K562 (cell line): ENCODE measurements at regions not wholly inside any gene's neighbourhood (a gene's known extent, or its start where the extent isn't known, plus 50 kb on each side); places are given as distances from the start of the nearest gene placed in this dataset.
A peak's percentile ranks its signal among the peaks of the same experiment; 100 is the strongest.

Source experiments
- ATAC-seq: fragments of 200-7000 bp; cut with Tn5 transposase; 3 replicates; pipeline ENCODE4 v1.9.1; 2020; ENCODE audit warnings: moderate library complexity
- BruUV-seq: library from RNA; stranded (reverse); fragments of 400-500 nt; replicated peaks from 2 replicates; lab custom pipeline; 2021; lab: Mats Ljungman, UMichigan
- CTCF ChIA-PET: fragments of 300-600 bp; formaldehyde crosslinking; extraction: SDS; loops from one replicate; lab custom pipeline; 2021; ENCODE audit warnings: low intra/inter-chr PET ratio; lab: Yijun Ruan, JAX
- POLR2A ChIA-PET: fragments of 300-600, 350-650 bp; sonication (Branson Sonifier 250); formaldehyde crosslinking; extraction: SDS; loops from one replicate; lab custom pipeline; 2021; ENCODE audit warnings: antibody characterized with exemption, inconsistent platforms; lab: Yijun Ruan, JAX
- DNase-seq, 4 experiments: peaks; one replicate each; pipeline versions ENCODE4 v3.0.0 to v3.0.0-alpha.2; 2011 to 2018; ENCODE audit warnings: low spot score in 3 of 4, mixed read lengths in 3 of 4; ENCODE audit errors: extremely low read depth in 1 of 4
- FAIRE-seq: peaks from 2 replicates; lab custom pipeline; 2011; peaks lifted over from hg19 to GRCh38; lab: Jason Lieb, UNC
- H2AFZ ChIP-seq: 2 replicates; pipeline ENCODE4 v1.6.0; 2011; ENCODE audit warnings: low read depth, low read length, control low read depth, inconsistent platforms
- H3K27ac ChIP-seq: fragments of 200-600 bp; 3 replicates; pipeline ENCODE4 v1.8.0; 2011; ENCODE audit warnings: low read depth, mild to moderate bottlenecking, control low read depth, inconsistent platforms, low read length, moderate library complexity, mixed read lengths; ENCODE audit errors: extremely low read depth
- H3K27me3 ChIP-seq, 2 experiments: fragments of 300-600 bp in 1 of 2; 2 replicates in 1 of 2; 3 replicates in 1 of 2; pipeline versions ENCODE4 v1.6.0 to v1.8.0; 2011; ENCODE audit warnings: inconsistent platforms in 2 of 2, low read length in 2 of 2, mild to moderate bottlenecking in 1 of 2, mixed read lengths in 1 of 2, moderate library complexity in 1 of 2; ENCODE audit not compliant: control insufficient read depth in 2 of 2, insufficient read depth in 2 of 2
- H3K36me3 ChIP-seq: fragments of 300-600 bp; 3 replicates; pipeline ENCODE4 v1.8.0; 2011; ENCODE audit warnings: mild to moderate bottlenecking, low read length, inconsistent platforms; ENCODE audit not compliant: control insufficient read depth, insufficient read depth
- H3K4me1 ChIP-seq, 2 experiments: fragments of 200-600 bp in 1 of 2; replicated peaks in 1 of 2; 2 replicates in 1 of 2; 3 replicates in 1 of 2; pipeline versions ENCODE4 v1.5.1 to v1.8.0; 2011; ENCODE audit warnings: inconsistent platforms in 2 of 2, low read length in 2 of 2, mild to moderate bottlenecking in 1 of 2, mixed read lengths in 1 of 2, moderate library complexity in 1 of 2; ENCODE audit not compliant: control insufficient read depth in 2 of 2, insufficient read depth in 2 of 2
- H3K4me2 ChIP-seq: 2 replicates; pipeline ENCODE4 v1.6.1; 2011; ENCODE audit warnings: low read length, control low read depth, inconsistent platforms, mixed read lengths; ENCODE audit not compliant: insufficient read depth
- H3K4me3 ChIP-seq: fragments of 200-600 bp; sonication (generic), shearing (Covaris generic); 2 replicates; pipeline ENCODE4 v1.5.1; 2016; ENCODE audit warnings: control low read depth, inconsistent platforms
- H3K79me2 ChIP-seq: fragments of 200-600 bp; 3 replicates; pipeline ENCODE4 v1.8.0; 2011; ENCODE audit warnings: low read length, inconsistent platforms; ENCODE audit not compliant: control insufficient read depth, insufficient read depth
- H3K9ac ChIP-seq, 2 experiments: 2 replicates each; pipeline versions ENCODE4 v1.6.0 to v1.6.1; 2011; ENCODE audit warnings: low read depth in 2 of 2, low read length in 2 of 2, control low read depth in 1 of 2, inconsistent platforms in 1 of 2, mild to moderate bottlenecking in 1 of 2, mixed read lengths in 1 of 2; ENCODE audit not compliant: insufficient read depth in 1 of 2
- H3K9me1 ChIP-seq: one replicate; pipeline ENCODE4 v1.6.0; 2011; ENCODE audit warnings: inconsistent platforms, mild to moderate bottlenecking, low read length, moderate library complexity; ENCODE audit not compliant: control insufficient read depth, insufficient read depth
- H3K9me3 ChIP-seq: replicated peaks from 2 replicates; pipeline ENCODE4 v1.5.1; 2011; ENCODE audit warnings: low read depth, low read length, inconsistent platforms; ENCODE audit not compliant: control insufficient read depth, insufficient read depth
- H4K20me1 ChIP-seq: replicated peaks from 2 replicates; pipeline ENCODE4 v1.6.1; 2011; ENCODE audit warnings: low read length, inconsistent platforms, mixed read lengths; ENCODE audit not compliant: control insufficient read depth, insufficient read depth
- ASH1L ChIP-seq: fragments of 450-650 bp; IDR thresholded peaks from 2 replicates; pipeline ENCODE4 v1.6.1; 2018; ENCODE audit warnings: borderline replicate concordance, mild to moderate bottlenecking, low read depth; ENCODE audit not compliant: partially characterized antibody
- BRD4 ChIP-seq: fragments of 200-600 bp; sonication (generic); IDR thresholded peaks from 2 replicates; pipeline ENCODE4 v1.6.1; 2017; ENCODE audit warnings: inconsistent platforms
- FOS ChIP-seq: IDR thresholded peaks from 3 replicates; pipeline ENCODE4 v1.6.1; 2011; ENCODE audit not compliant: insufficient read length; ENCODE audit errors: extremely low read depth
- MTA1 ChIP-seq: fragments of 450-650 bp; IDR thresholded peaks from 2 replicates; pipeline ENCODE4 v1.6.1; 2017; ENCODE audit warnings: borderline replicate concordance
- NFYB ChIP-seq: IDR thresholded peaks from 2 replicates; pipeline ENCODE4 v1.6.1; 2011; ENCODE audit warnings: mild to moderate bottlenecking, moderate library complexity; ENCODE audit not compliant: insufficient read length; ENCODE audit errors: extremely low read depth
- NR2C1 ChIP-seq, 2 experiments: fragments of 450-650 bp; IDR thresholded peaks; 2 replicates each; pipeline ENCODE4 v1.6.1; 2017; ENCODE audit warnings: mild to moderate bottlenecking in 2 of 2, antibody characterized with exemption in 1 of 2, inconsistent platforms in 1 of 2, missing compliant biosample characterization in 1 of 2, missing genetic modification characterization in 1 of 2
- RAD51 ChIP-seq: fragments of 450-650 bp; IDR thresholded peaks from 2 replicates; pipeline ENCODE4 v1.7.1; 2016; ENCODE audit warnings: low read depth, mild to moderate bottlenecking, borderline replicate concordance
- SMAD1 ChIP-seq: fragments of 150-350 bp; IDR thresholded peaks from 2 replicates; pipeline ENCODE4 v1.6.1; 2014; ENCODE audit warnings: low read length, low read depth; ENCODE audit not compliant: partially characterized antibody
- ZNF695 ChIP-seq: fragments of 450-650 bp; formaldehyde crosslinking; IDR thresholded peaks from 2 replicates; pipeline ENCODE4 v1.4.0; 2020; ENCODE audit warnings: mild to moderate bottlenecking, moderate library complexity
- WGBS: fragments of 100-300 bp; shearing (Covaris generic); methylation state at CpG from one replicate; pipeline ENCODE4 v1.1.6; 2016; ENCODE audit warnings: low coverage, mixed read lengths; ENCODE audit not compliant: insufficient coverage; ENCODE audit errors: missing lambda C conversion rate; 5-methylcytosine and 5-hydroxymethylcytosine counted together
- in situ Hi-C: fragments of 300-500 bp; cut with MboI; formaldehyde crosslinking; loops from 4 replicates; pipeline ENCODE4 v1.15.0; 2018; ENCODE audit warnings: inconsistent platforms, mixed read lengths
- intact Hi-C: fragments of 100-400 bp; cut with micrococcal nuclease; formaldehyde crosslinking; loops from 2 replicates; pipeline ENCODE4 v1.14.2; 2022
- TF ChIP-seq, protein P1 (sequence below): fragments of 200-800 bp; sonication (Bioruptor generic); IDR thresholded peaks from 2 replicates; pipeline ENCODE4 v1.6.1; 2017; ENCODE audit warnings: missing genetic modification characterization, missing compliant biosample characterization
- TF ChIP-seq, protein P2 (sequence below): sonication (generic); formaldehyde crosslinking; IDR thresholded peaks from 2 replicates; pipeline ENCODE4 v1.5.0; 2020; ENCODE audit warnings: missing genetic modification reagents
- TF ChIP-seq, protein P3 (sequence below): sonication (generic); formaldehyde crosslinking; IDR thresholded peaks from 2 replicates; pipeline ENCODE4 v1.8.0; 2022; ENCODE audit warnings: mild to moderate bottlenecking, missing genetic modification reagents
- TF ChIP-seq, protein P4 (sequence below): sonication (generic); formaldehyde crosslinking; IDR thresholded peaks from 2 replicates; pipeline ENCODE4 v1.9.0; 2022; ENCODE audit warnings: mild to moderate bottlenecking, missing genetic modification reagents
- TF ChIP-seq, protein P5 (sequence below), 3 experiments: IDR thresholded peaks in 2 of 3; conservative IDR thresholded peaks in 1 of 3; 2 replicates each; pipeline ENCODE4 v1.5.1; 2011 to 2012; ENCODE audit warnings: low read length in 3 of 3, mild to moderate bottlenecking in 3 of 3, control low read depth in 2 of 3, improper control_type of control experiment in 1 of 3, inconsistent platforms in 1 of 3, low read depth in 1 of 3, mixed read lengths in 1 of 3, moderate library complexity in 1 of 3; ENCODE audit not compliant: insufficient read depth in 2 of 3

DNA sequence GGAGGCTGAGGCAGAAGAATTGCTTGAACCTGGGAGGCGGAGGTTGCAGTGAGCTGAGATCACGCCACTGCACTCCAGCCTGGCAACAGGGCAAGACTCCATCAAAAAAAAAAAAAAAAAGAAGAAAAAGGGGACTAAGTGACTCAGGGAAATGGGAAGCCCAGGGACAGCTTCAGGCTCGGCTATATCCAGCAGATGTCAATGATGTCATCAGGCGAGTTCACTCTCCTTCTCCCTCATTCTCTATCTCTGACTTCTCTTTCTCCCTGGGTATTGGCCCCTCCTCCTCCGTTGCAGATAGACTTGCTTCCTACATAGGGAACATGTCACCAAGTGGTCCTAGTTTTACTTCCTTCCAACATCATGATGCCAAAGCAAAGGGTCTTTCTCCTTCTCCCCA lies 316.8 kb downstream of the TFAP2C start (continued):
- TF ChIP-seq NR2C1 (IDR thresholded peaks at IDR 0.05) (no peak), NR2C1 (tag; IDR thresholded peaks at IDR 0.05) (no peak), ZNF695 (CRISPR knock-in tag) (no peak), SMAD1 (no peak), BRD4 (no peak)
- TF ChIP-seq, protein P1, sequence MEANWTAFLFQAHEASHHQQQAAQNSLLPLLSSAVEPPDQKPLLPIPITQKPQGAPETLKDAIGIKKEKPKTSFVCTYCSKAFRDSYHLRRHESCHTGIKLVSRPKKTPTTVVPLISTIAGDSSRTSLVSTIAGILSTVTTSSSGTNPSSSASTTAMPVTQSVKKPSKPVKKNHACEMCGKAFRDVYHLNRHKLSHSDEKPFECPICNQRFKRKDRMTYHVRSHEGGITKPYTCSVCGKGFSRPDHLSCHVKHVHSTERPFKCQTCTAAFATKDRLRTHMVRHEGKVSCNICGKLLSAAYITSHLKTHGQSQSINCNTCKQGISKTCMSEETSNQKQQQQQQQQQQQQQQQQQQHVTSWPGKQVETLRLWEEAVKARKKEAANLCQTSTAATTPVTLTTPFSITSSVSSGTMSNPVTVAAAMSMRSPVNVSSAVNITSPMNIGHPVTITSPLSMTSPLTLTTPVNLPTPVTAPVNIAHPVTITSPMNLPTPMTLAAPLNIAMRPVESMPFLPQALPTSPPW (CRISPR knock-in tag) = no peak

DNA sequence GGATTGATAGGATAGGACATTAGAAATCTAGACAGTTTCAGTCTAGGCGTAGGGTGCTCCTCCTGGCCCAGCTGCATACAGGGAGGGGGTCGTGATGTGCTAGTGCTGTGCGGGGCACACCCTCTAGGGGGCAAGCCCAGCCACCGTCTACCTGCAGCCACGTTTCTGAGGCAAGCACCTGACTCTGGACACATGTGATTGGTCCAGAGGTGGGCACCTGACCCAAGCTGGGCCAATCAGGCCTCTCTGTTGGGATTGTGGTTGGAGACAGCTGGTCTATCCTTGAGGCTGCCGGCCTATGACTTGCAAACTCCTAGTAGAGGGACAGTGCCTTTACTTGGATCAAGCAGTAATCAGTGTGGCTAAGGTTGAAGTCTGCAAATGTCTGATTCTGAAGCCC lies 317.1 kb downstream of the BMP7 start:
- Histone ChIP-seq H3K4me1 (no peaks in the 10 kb centered on the region), H3K9ac (no peak overlapping the region), H2AFZ (no peak overlapping the region), H3K36me3 (no peaks in the 10 kb centered on the region), H4K20me1 (no peaks in the 10 kb centered on the region), H3K4me2 (no peak overlapping the region), H3K79me2 (no peaks in the 10 kb centered on the region), H3K9me3 (no peaks in the 10 kb centered on the region), H3K27me3 (peaks cover 15 to 36% of the 10 kb centered on the region in 2 experiments; a peak in 4 of 5 replicates), H3K27ac (no peak overlapping the region), H3K9me1 (no peaks in the 10 kb centered on the region), H3K4me3 (no peak overlapping the region)
- WGBS = 2% methylated on average over 5 of the region's 6 CpGs
- ATAC-seq (peak; percentile 82), DNase-seq (peak; percentile 3 to 44 (median 32)), FAIRE-seq (no peak)
- POLR2A ChIA-PET = no interaction called here
- in situ Hi-C loops = no loop called here
- intact Hi-C loops = no loop called here
- CTCF ChIA-PET = no interaction called here
- no TSS peak for BruUV-seq
- TF ChIP-seq, protein P2, sequence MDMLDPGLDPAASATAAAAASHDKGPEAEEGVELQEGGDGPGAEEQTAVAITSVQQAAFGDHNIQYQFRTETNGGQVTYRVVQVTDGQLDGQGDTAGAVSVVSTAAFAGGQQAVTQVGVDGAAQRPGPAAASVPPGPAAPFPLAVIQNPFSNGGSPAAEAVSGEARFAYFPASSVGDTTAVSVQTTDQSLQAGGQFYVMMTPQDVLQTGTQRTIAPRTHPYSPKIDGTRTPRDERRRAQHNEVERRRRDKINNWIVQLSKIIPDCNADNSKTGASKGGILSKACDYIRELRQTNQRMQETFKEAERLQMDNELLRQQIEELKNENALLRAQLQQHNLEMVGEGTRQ (CRISPR knock-in tag) = peak; percentile 84
- TF ChIP-seq, protein P3, sequence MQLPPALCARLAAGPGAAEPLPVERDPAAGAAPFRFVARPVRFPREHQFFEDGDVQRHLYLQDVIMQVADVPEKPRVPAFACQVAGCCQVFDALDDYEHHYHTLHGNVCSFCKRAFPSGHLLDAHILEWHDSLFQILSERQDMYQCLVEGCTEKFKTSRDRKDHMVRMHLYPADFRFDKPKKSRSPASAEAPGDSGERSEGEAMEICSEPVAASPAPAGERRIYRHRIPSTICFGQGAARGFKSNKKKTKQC = no peak
- TF ChIP-seq ASH1L (no peak), RAD51 (peak; percentile 61; the same call in 1 of the 2 replicates), NFYB (peak; percentile 61), MTA1 (no peak), FOS (peak; percentile 16)
- TF ChIP-seq, protein P4, sequence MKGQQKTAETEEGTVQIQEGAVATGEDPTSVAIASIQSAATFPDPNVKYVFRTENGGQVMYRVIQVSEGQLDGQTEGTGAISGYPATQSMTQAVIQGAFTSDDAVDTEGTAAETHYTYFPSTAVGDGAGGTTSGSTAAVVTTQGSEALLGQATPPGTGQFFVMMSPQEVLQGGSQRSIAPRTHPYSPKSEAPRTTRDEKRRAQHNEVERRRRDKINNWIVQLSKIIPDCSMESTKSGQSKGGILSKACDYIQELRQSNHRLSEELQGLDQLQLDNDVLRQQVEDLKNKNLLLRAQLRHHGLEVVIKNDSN (CRISPR knock-in tag) = peak; percentile 73
- TF ChIP-seq, protein P5, sequence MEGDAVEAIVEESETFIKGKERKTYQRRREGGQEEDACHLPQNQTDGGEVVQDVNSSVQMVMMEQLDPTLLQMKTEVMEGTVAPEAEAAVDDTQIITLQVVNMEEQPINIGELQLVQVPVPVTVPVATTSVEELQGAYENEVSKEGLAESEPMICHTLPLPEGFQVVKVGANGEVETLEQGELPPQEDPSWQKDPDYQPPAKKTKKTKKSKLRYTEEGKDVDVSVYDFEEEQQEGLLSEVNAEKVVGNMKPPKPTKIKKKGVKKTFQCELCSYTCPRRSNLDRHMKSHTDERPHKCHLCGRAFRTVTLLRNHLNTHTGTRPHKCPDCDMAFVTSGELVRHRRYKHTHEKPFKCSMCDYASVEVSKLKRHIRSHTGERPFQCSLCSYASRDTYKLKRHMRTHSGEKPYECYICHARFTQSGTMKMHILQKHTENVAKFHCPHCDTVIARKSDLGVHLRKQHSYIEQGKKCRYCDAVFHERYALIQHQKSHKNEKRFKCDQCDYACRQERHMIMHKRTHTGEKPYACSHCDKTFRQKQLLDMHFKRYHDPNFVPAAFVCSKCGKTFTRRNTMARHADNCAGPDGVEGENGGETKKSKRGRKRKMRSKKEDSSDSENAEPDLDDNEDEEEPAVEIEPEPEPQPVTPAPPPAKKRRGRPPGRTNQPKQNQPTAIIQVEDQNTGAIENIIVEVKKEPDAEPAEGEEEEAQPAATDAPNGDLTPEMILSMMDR (IDR thresholded peaks at IDR 0.05 in 2 of 3, conservative IDR thresholded peaks at IDR 0.05 in 1 of 3; ENCODE audit: insufficient read depth in 2 of 3, low read depth in 1 of 3, low read length in 3 of 3) = 0 out of 6 replicates have a peak, but pooled peaks of 1 of the 3 experiments have one; percentile 6
